ENCODE measurements at regions not wholly inside any gene's neighbourhood (a gene's known extent, or its start where the extent isn't known, plus 50 kb on each side); places are given as distances from the start of the nearest gene placed in this dataset.

GRCh38 chr6:43867996-43868395 is 98.0 kb downstream of the VEGFA start:
- FAIRE-seq, result no peak
- no peak for DNase-seq (ENCODE audit: low read depth, low spot score)
- Histone ChIP-seq H3K4me3 (replicated peaks in 1 of 3; ENCODE audit: insufficient read depth in 1 of 3, low read depth in 1 of 3, low read length in 3 of 3) (no peak overlapping the region), H3K9me1 (replicated peaks; ENCODE audit: control insufficient read depth, extremely low read depth, insufficient read depth, low read length) (no peaks in the 10 kb centered on the region), H3K4me1 (ENCODE audit: control insufficient read depth, extremely low read depth, insufficient read depth, low read length) (no peaks in the 10 kb centered on the region), H3K79me2 (ENCODE audit: control insufficient read depth, insufficient read depth, low read length) (no peaks in the 10 kb centered on the region), H4K20me1 (replicated peaks; ENCODE audit: control insufficient read depth, extremely low read depth, insufficient read depth, low read length) (no peaks in the 10 kb centered on the region), H2AFZ (ENCODE audit: low read depth, low read length) (no peak overlapping the region), H3K27me3 (ENCODE audit: control insufficient read depth in 2 of 2, insufficient read depth in 2 of 2, low read length in 2 of 2) (peaks cover 11 to 18% of the 10 kb centered on the region in 2 experiments), H3K4me2 (ENCODE audit: insufficient read depth, low read length) (no peak overlapping the region), H3K9ac (replicated peaks; ENCODE audit: extremely low read depth, insufficient read depth, low read length) (no peak overlapping the region), H3K9me3 (replicated peaks; ENCODE audit: control insufficient read depth, insufficient read depth, low read length) (no peaks in the 10 kb centered on the region), H3K27ac (ENCODE audit: insufficient read depth, low read depth, low read length) (no peak overlapping the region), H3K36me3 (ENCODE audit: control insufficient read depth in 2 of 2, extremely low read depth in 1 of 2, insufficient read depth in 2 of 2, low read length in 2 of 2) (no peaks in the 10 kb centered on the region)
- POLR2A ChIA-PET, result no interaction called here
- dilution Hi-C loops (cut with MboI; ENCODE audit: extremely low pct_ligation_motif_present, low sequenced_read_pairs), result no loop called here
- CTCF ChIA-PET, result interaction anchor here (0.9 to 2.2 kb wide), 2 partner anchors 10 to 12 kb away, joined by 4 to 5 read pairs; no protein-coding TSS in a partner anchor
- intact Hi-C loops (cut with micrococcal nuclease), result no loop called here
- no TSS peak for BruUV-seq (replicated peaks)
- TF ChIP-seq POLR2A (IDR thresholded peaks at IDR 0.05; ENCODE audit: low read depth, low read length), result no peak

DNA sequence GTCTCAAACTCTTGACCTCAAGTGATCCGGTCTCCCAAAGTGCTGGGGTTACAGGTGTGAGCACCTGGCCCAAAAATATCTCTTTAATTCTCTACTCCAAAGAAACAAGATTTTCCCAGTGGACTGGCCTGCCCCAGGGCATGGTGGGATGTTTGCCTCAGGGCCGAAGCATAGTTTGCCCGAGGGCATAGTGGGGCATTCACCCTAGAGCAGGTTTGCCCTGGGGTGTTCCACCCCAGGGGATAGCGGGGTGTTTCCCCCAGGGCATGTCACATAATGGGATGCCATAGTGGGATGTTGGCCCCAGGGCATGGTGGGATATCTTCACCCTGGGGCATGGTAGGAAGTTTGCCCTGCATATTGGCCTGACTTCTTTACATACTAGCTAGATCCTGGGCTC is 97.2 kb downstream of the VEGFA start:
- Histone ChIP-seq H3K9ac (replicated peaks; ENCODE audit: extremely low read depth, insufficient read depth, low read length) (no peak overlapping the region), H3K9me3 (replicated peaks; ENCODE audit: control insufficient read depth, insufficient read depth, low read length) (no peaks in the 10 kb centered on the region), H3K4me1 (ENCODE audit: control insufficient read depth, extremely low read depth, insufficient read depth, low read length) (no peaks in the 10 kb centered on the region), H3K27ac (ENCODE audit: insufficient read depth, low read depth, low read length) (no peak overlapping the region), H3K9me1 (replicated peaks; ENCODE audit: control insufficient read depth, extremely low read depth, insufficient read depth, low read length) (no peaks in the 10 kb centered on the region), H4K20me1 (replicated peaks; ENCODE audit: control insufficient read depth, extremely low read depth, insufficient read depth, low read length) (no peaks in the 10 kb centered on the region), H3K27me3 (ENCODE audit: control insufficient read depth in 2 of 2, insufficient read depth in 2 of 2, low read length in 2 of 2) (peaks cover 12 to 18% of the 10 kb centered on the region in 2 experiments), H3K79me2 (ENCODE audit: control insufficient read depth, insufficient read depth, low read length) (no peaks in the 10 kb centered on the region), H3K36me3 (ENCODE audit: control insufficient read depth in 2 of 2, extremely low read depth in 1 of 2, insufficient read depth in 2 of 2, low read length in 2 of 2) (no peaks in the 10 kb centered on the region), H3K4me2 (ENCODE audit: insufficient read depth, low read length) (no peak overlapping the region), H2AFZ (ENCODE audit: low read depth, low read length) (no peak overlapping the region), H3K4me3 (replicated peaks in 1 of 3; ENCODE audit: insufficient read depth in 1 of 3, low read depth in 1 of 3, low read length in 3 of 3) (no peak overlapping the region)
- intact Hi-C loops (cut with micrococcal nuclease) (no loop called here), dilution Hi-C loops (cut with MboI; ENCODE audit: extremely low pct_ligation_motif_present, low sequenced_read_pairs) (no loop called here)
- TF ChIP-seq POLR2AphosphoS5 (IDR thresholded peaks at IDR 0.05; ENCODE audit: insufficient read depth, low read depth, low read length) (no peak), EZH2 (IDR thresholded peaks at IDR 0.05; ENCODE audit: borderline replicate concordance, low read depth, low read length, severe bottlenecking) (no peak), POLR2A (IDR thresholded peaks at IDR 0.05; ENCODE audit: low read depth, low read length) (no peak)
- DNase-seq (ENCODE audit: low read depth, low spot score) (no peak), FAIRE-seq (no peak)
- BruUV-seq (replicated peaks), result no TSS peak
- CTCF ChIA-PET, result interaction anchor here (0.6 to 1.3 kb wide), 4 partner anchors 8 to 463 kb away, joined by 3 to 5 read pairs (median 4); no protein-coding TSS in a partner anchor
- POLR2A ChIA-PET, result no interaction called here

All from endothelial cell of umbilical vein (primary cell).